IMR-90 (cell line): ENCODE measurements at regions not wholly inside any gene's neighbourhood (a gene's known extent, or its start where the extent isn't known, plus 50 kb on each side); places are given as distances from the start of the nearest gene placed in this dataset.

Experiments
- ATAC-seq: fragments of 200-7000 bp; cut with Tn5 transposase; 2 replicates; pipeline ENCODE4 v1.9.1; 2020; ENCODE audit warnings: low read depth, mild to moderate bottlenecking, moderate library complexity
- BruUV-seq: library from RNA; stranded (reverse); fragments of 400-500 nt; replicated peaks from 2 replicates; lab custom pipeline; 2021; lab: Mats Ljungman, UMichigan
- CTCF ChIA-PET: fragments of 300-600 bp; formaldehyde crosslinking; extraction: SDS; loops from one replicate; lab custom pipeline; 2021; ENCODE audit warnings: antibody characterized with exemption; lab: Yijun Ruan, JAX
- POLR2A ChIA-PET: fragments of 300-600 bp; sonication (Branson Sonifier 250); formaldehyde crosslinking; loops from one replicate; lab custom pipeline; 2022; ENCODE audit warnings: antibody characterized with exemption; ENCODE audit not compliant: unreplicated experiment; lab: Charles Lee
- DNase-seq: peaks from one replicate; pipeline ENCODE4 v3.0.0; 2013
- H2AFZ ChIP-seq: replicated peaks from 2 replicates; pipeline ENCODE3; 2013; ENCODE audit warnings: low read length, mild to moderate bottlenecking; ENCODE audit not compliant: poor library complexity
- H2AK5ac ChIP-seq: 2 replicates; pipeline ENCODE4 v1.6.1; 2013; ENCODE audit warnings: low read depth, low read length, inconsistent platforms
- H2AK9ac ChIP-seq: replicated peaks from 2 replicates; pipeline ENCODE3; 2013; ENCODE audit warnings: mild to moderate bottlenecking, low read depth, low read length, moderate library complexity; ENCODE audit not compliant: poor library complexity
- H2BK120ac ChIP-seq: 2 replicates; pipeline ENCODE4 v1.6.1; 2013; ENCODE audit warnings: low read depth, low read length, inconsistent platforms
- H2BK15ac ChIP-seq: 3 replicates; pipeline ENCODE4 v1.6.1; 2013; ENCODE audit warnings: low read depth, low read length, inconsistent platforms
- H2BK20ac ChIP-seq: 2 replicates; pipeline ENCODE4 v1.6.1; 2013; ENCODE audit warnings: low read depth, mild to moderate bottlenecking, inconsistent platforms, low read length, moderate library complexity
- H2BK5ac ChIP-seq: 2 replicates; pipeline ENCODE4 v1.6.1; 2013; ENCODE audit warnings: mild to moderate bottlenecking, low read depth, low read length, inconsistent platforms; ENCODE audit not compliant: poor library complexity, severe bottlenecking
- H3K14ac ChIP-seq: replicated peaks from 2 replicates; pipeline ENCODE4 v1.6.1; 2013; ENCODE audit warnings: low read depth, low read length, inconsistent platforms
- H3K18ac ChIP-seq: 2 replicates; pipeline ENCODE4 v1.6.1; 2013; ENCODE audit warnings: low read depth, low read length, control low read depth
- H3K23ac ChIP-seq: 2 replicates; pipeline ENCODE4 v1.6.1; 2013; ENCODE audit warnings: low read depth, low read length, inconsistent platforms
- H3K27ac ChIP-seq: 2 replicates; pipeline ENCODE4 v1.5.1; 2013; ENCODE audit warnings: mild to moderate bottlenecking, control low read depth, low read length; ENCODE audit not compliant: insufficient read depth
- H3K27me3 ChIP-seq: 2 replicates; pipeline ENCODE4 v1.6.1; 2013; ENCODE audit warnings: low read length; ENCODE audit not compliant: control insufficient read depth, insufficient read depth
- H3K36me3 ChIP-seq: 2 replicates; pipeline ENCODE4 v1.6.1; 2013; ENCODE audit warnings: low read length, mixed read lengths; ENCODE audit not compliant: control insufficient read depth, insufficient read depth
- H3K4ac ChIP-seq: 2 replicates; pipeline ENCODE4 v1.6.1; 2013; ENCODE audit warnings: low read depth, low read length, inconsistent platforms
- H3K4me1 ChIP-seq: 2 replicates; pipeline ENCODE4 v1.6.1; 2013; ENCODE audit warnings: low read length, mixed read lengths; ENCODE audit not compliant: control insufficient read depth, insufficient read depth
- H3K4me2 ChIP-seq: 2 replicates; pipeline ENCODE4 v1.6.1; 2013; ENCODE audit warnings: low read depth, mild to moderate bottlenecking, control low read depth, low read length, moderate library complexity
- H3K4me3 ChIP-seq: 2 replicates; pipeline ENCODE4 v1.5.1; 2013; ENCODE audit warnings: low read depth, mild to moderate bottlenecking, control low read depth, low read length, moderate library complexity; ENCODE audit not compliant: insufficient read depth
- H3K56ac ChIP-seq: 2 replicates; pipeline ENCODE4 v1.6.1; 2013; ENCODE audit warnings: low read length, inconsistent platforms; ENCODE audit not compliant: insufficient read depth; ENCODE audit errors: extremely low read depth
- H3K79me1 ChIP-seq, 2 experiments: 2 replicates each; pipeline ENCODE4 v1.6.1; 2013; ENCODE audit warnings: low read length in 2 of 2, inconsistent platforms in 1 of 2, low read depth in 1 of 2
- H3K9ac ChIP-seq: 2 replicates; pipeline ENCODE4 v1.6.1; 2013; ENCODE audit warnings: low read depth, low read length, control low read depth
- H3K9me1 ChIP-seq: 2 replicates; pipeline ENCODE4 v1.6.1; 2013; ENCODE audit warnings: low read length, inconsistent platforms; ENCODE audit not compliant: insufficient read depth
- H3K9me3 ChIP-seq: 2 replicates; pipeline ENCODE4 v1.6.1; 2013; ENCODE audit warnings: low read length; ENCODE audit not compliant: control insufficient read depth, insufficient read depth
- H4K20me1 ChIP-seq: 2 replicates; pipeline ENCODE4 v1.6.1; 2013; ENCODE audit warnings: low read length, inconsistent platforms; ENCODE audit not compliant: insufficient read depth
- H4K5ac ChIP-seq: 2 replicates; pipeline ENCODE4 v1.6.1; 2013; ENCODE audit warnings: mild to moderate bottlenecking, low read depth, low read length, control low read depth
- H4K8ac ChIP-seq, 2 experiments: 2 replicates each; pipeline ENCODE4 v1.6.1; 2013; ENCODE audit warnings: low read depth in 2 of 2, low read length in 2 of 2, control low read depth in 1 of 2, inconsistent platforms in 1 of 2
- H4K91ac ChIP-seq: 2 replicates; pipeline ENCODE4 v1.6.1; 2013; ENCODE audit warnings: low read depth, low read length, inconsistent platforms; ENCODE audit not compliant: insufficient read depth
- BHLHE40 ChIP-seq: fragments of 150-350 bp; IDR thresholded peaks from 2 replicates; pipeline ENCODE4 v1.6.1; 2016; ENCODE audit warnings: mild to moderate bottlenecking, low read depth, low read length
- CEBPB ChIP-seq: IDR thresholded peaks from 2 replicates; pipeline ENCODE4 v1.6.1; 2012; ENCODE audit warnings: low read depth, low read length, improper control_type of control experiment
- CHD1 ChIP-seq: IDR thresholded peaks from 2 replicates; pipeline ENCODE4 v1.6.1; 2012; ENCODE audit warnings: low read depth, low read length, improper control_type of control experiment
- CTCF ChIP-seq: conservative IDR thresholded peaks from 2 replicates; pipeline ENCODE4 v1.5.1; 2012; ENCODE audit warnings: mild to moderate bottlenecking, low read depth, low read length, improper control_type of control experiment
- ELK1 ChIP-seq: fragments of 150-350 bp; IDR thresholded peaks from 2 replicates; pipeline ENCODE4 v1.6.1; 2016; ENCODE audit warnings: low read depth, mild to moderate bottlenecking, low read length, moderate library complexity, borderline replicate concordance
- FOS ChIP-seq: fragments of 150-350 bp; IDR thresholded peaks from 2 replicates; pipeline ENCODE4 v1.6.1; 2016; ENCODE audit warnings: low read depth, low read length
- MAFK ChIP-seq: IDR thresholded peaks from 2 replicates; pipeline ENCODE4 v1.6.1; 2012; ENCODE audit warnings: low read depth, low read length, improper control_type of control experiment
- MAZ ChIP-seq: IDR thresholded peaks from 2 replicates; pipeline ENCODE4 v1.6.1; 2012; ENCODE audit warnings: low read depth, mild to moderate bottlenecking, low read length, improper control_type of control experiment, moderate library complexity, borderline replicate concordance
- MXI1 ChIP-seq: IDR thresholded peaks from 2 replicates; pipeline ENCODE4 v1.6.1; 2012; ENCODE audit warnings: low read depth, mild to moderate bottlenecking, low read length, moderate library complexity, borderline replicate concordance
- NFE2L2 ChIP-seq: fragments of 150-350 bp; IDR thresholded peaks from 2 replicates; pipeline ENCODE4 v1.6.1; 2016; ENCODE audit warnings: low read depth, mild to moderate bottlenecking, low read length
- RAD21 ChIP-seq: IDR thresholded peaks from 2 replicates; pipeline ENCODE4 v1.6.1; 2012; ENCODE audit warnings: low read length, improper control_type of control experiment
- RCOR1 ChIP-seq: IDR thresholded peaks from 2 replicates; pipeline ENCODE4 v1.6.1; 2012; ENCODE audit warnings: mild to moderate bottlenecking, low read length, improper control_type of control experiment; ENCODE audit not compliant: insufficient replicate concordance
- RFX5 ChIP-seq: IDR thresholded peaks from 2 replicates; pipeline ENCODE4 v1.8.0; 2012; ENCODE audit warnings: low read depth, mild to moderate bottlenecking, low read length, moderate library complexity
- SMC3 ChIP-seq: fragments of 150-350 bp; IDR thresholded peaks from 2 replicates; pipeline ENCODE4 v1.6.1; 2016; ENCODE audit warnings: low read depth, mild to moderate bottlenecking, antibody characterized with exemption, low read length, moderate library complexity
- USF2 ChIP-seq: fragments of 150-350 bp; IDR thresholded peaks from 2 replicates; pipeline ENCODE4 v1.6.1; 2017; ENCODE audit warnings: mild to moderate bottlenecking, antibody characterized with exemption, low read length, low read depth
- WGBS, 2 experiments: methylation state at CpG; one replicate each; pipeline versions ENCODE4 v1.1.5 to v1.1.7; 2013; ENCODE audit warnings: missing lambda C conversion rate in 2 of 2; ENCODE audit not compliant: insufficient read length in 1 of 2; ENCODE audit errors: extremely low coverage in 2 of 2; 5-methylcytosine and 5-hydroxymethylcytosine counted together
- dilution Hi-C: fragments of 300-500 bp; cut with HindIII; formaldehyde crosslinking; loops from one replicate; pipeline ENCODE4 v1.14.3; 2018; ENCODE audit warnings: low sequenced_read_pairs; ENCODE audit not compliant: unreplicated experiment
- in situ Hi-C: fragments of 300-500 bp; cut with MboI; formaldehyde crosslinking; loops from 3 replicates; pipeline ENCODE4 v1.14.3; 2019; ENCODE audit warnings: low sequenced_read_pairs, inconsistent platforms, mixed read lengths
- intact Hi-C: fragments of 100-400 bp; cut with micrococcal nuclease; formaldehyde crosslinking; loops from 2 replicates; pipeline ENCODE4 v1.10.0; 2022

- intact Hi-C loops (no loop called here), in situ Hi-C loops (no loop called here), dilution Hi-C loops (no loop called here)
- CTCF ChIA-PET: interaction anchor here (0.6 kb wide), 1 partner anchor 1059 kb away, joined by 4 read pairs; no protein-coding TSS in a partner anchor
- Histone ChIP-seq H3K9me1 (no peaks in the 10 kb centered on the region), H3K4me3 (no peak overlapping the region), H3K4me2 (no peak overlapping the region), H3K18ac (no peak overlapping the region), H3K56ac (no peak overlapping the region), H3K27me3 (no peaks in the 10 kb centered on the region), H2BK120ac (no peak overlapping the region), H3K27ac (no peak overlapping the region), H4K5ac (no peak overlapping the region), H2BK20ac (no peak overlapping the region), H3K9me3 (peaks cover 2% of the 10 kb centered on the region; the same call in 1 of the 2 replicates), H2BK5ac (no peak overlapping the region), H3K4me1 (no peaks in the 10 kb centered on the region), H3K9ac (no peak overlapping the region), H3K23ac (no peak overlapping the region), H4K91ac (no peak overlapping the region), H3K79me1 (no peaks in the 10 kb centered on the region), H2AK9ac (no peak overlapping the region), H3K4ac (no peak overlapping the region), H2AK5ac (no peak overlapping the region), H4K20me1 (no peaks in the 10 kb centered on the region), H3K14ac (no peak overlapping the region), H2AFZ (no peak overlapping the region), H4K8ac (no peak overlapping the region), H2BK15ac (no peak overlapping the region), H3K36me3 (no peaks in the 10 kb centered on the region)
- TF ChIP-seq MAZ (no peak), FOS (no peak), CEBPB (no peak), CHD1 (no peak), ELK1 (no peak), RCOR1 (no peak), BHLHE40 (no peak), MAFK (no peak), USF2 (no peak), SMC3 (no peak), RFX5 (no peak), RAD21 (no peak), NFE2L2 (no peak), MXI1 (no peak), CTCF (no peak)
- DNase-seq (no peak), ATAC-seq (no peak)
- POLR2A ChIA-PET: no interaction called here
- WGBS, 2 experiments: 82% methylated on average over 3 of the region's 6 CpGs; no CpG with 5 or more reads in 1 of the 2 experiments
- BruUV-seq: no TSS peak
These were observed 95.3 kb downstream of the HOXA1 start for GRCh38 chr7:27000496-27000895.
